CD4-positive, alpha-beta T cell treated with Interleukin-6 for 4 hours (primary cell): ENCODE measurements at regions not wholly inside any gene's neighbourhood (a gene's known extent, or its start where the extent isn't known, plus 50 kb on each side); places are given as distances from the start of the nearest gene placed in this dataset.
"Not testable (repeated sequence)": the region's sequence is repeated elsewhere in the genome, so short reads cannot be mapped to it uniquely, and the experiment has no call there.

Experiments used
- DNase-seq: peaks from one replicate; pipeline ENCODE4 v3.0.0-alpha.2; 2020; ENCODE audit warnings: mixed read lengths

- DNase-seq: not testable (repeated sequence)
Measured at GRCh38 chr21:9705016-9705415, 816.4 kb upstream of the TPTE start.

- DNase-seq: not testable (repeated sequence)
Measured at GRCh38 chr21:9705455-9705854, 815.9 kb upstream of the TPTE start.

GRCh38 chr21:9724542-9724941 lies 796.8 kb upstream of the TPTE start:
- not testable (repeated sequence) for DNase-seq

- not testable (repeated sequence) for DNase-seq
Measured at GRCh38 chr21:9727187-9727586, 794.2 kb upstream of the TPTE start.

DNA sequence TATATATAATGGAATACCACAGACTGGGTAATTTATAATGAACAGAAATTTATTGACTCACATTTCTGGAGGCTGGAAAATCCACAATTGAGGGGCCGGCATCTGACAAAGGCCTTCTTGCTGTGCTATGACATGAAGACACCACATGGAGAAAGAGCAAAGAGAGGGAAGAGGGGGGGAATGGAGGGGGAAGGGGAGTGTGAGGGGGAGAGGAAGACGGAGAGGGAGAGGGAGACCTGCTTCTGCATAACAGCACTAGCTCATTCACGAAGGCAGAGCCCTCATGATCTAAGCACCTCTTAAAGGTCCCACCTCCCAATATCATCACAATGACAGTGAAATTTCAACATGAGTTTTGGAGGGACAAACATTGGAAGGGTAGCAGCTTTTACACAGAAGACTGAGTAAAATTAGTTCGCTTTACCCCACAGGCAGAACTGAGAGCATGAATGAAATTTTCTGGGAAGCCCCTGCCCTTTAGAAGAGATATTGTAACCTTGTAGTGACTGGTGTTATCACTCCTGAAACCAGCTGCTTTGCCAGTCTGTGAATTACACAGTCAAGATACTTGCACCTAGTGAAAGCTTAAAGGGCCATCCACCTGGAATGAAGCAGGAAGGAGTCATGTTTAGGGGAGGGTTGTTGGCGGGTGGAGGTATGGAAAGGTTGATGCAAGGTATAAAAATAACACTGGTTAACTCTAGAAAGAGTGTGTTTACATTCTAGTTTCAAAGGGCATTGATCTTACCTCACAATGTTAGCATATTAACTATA lies 793.0 kb upstream of the TPTE start:
- DNase-seq: not testable (repeated sequence)

DNA sequence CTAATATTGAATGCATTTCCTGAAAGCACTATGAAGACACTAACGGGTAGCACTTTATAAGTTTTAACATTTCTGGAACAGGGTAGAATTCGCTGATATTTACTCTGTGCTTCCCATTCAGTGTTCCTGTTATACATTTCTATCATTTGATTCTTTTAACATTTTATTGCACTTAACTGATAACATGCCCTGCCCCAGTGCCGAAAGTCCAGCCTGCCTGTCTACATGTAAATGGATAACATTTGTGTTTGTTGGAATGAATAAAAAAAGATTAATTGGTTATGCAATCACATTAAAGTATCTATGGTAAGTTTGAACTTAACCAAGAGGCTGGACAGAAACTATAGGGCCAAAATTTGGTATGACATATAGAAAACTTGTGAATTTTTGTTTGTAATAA lies 790.5 kb upstream of the TPTE start:
- no peak for DNase-seq

DNA sequence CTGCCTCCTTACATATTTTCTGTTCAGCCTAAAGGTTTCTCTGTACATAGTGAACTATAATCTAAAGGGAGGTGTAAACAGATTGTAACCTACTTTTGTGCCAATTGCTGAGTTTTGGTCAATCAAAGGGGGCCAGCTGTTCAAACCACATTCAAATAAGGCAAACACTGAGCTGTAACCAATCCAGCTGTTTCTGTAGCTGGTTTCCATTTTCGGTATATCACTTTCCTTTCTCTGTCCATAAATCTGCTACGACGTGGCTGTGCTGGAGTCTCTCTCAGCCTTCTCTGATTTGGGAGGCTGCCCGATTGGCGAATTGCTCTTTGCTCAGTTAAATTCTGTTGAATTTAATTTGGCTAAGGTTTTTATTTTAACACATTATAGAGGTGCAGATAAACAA lies 790.1 kb upstream of the TPTE start:
- not testable (repeated sequence) for DNase-seq

DNA sequence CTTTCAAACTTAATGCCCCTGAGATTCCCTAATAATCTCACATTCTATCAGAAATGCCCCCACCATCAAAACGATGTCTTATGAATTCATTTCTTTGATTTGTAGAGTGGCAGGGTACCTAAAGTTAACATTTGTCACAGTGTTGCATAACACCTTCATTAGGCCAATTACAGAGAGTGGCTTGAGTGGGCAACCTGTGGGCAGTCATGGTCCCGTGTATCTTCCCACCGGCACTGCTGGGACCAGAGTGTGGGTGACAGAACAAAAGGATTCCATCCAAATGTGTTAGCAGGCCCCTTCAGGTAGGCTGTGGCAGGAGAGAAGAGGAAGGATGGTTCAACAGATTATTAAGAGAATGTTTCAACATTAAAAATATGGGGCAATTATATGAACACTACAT lies 788.8 kb upstream of the TPTE start:
- not testable (repeated sequence) for DNase-seq

- DNase-seq: not testable (repeated sequence)
Measured at GRCh38 chr21:9733761-9734558, 787.4 kb upstream of the TPTE start.

DNA sequence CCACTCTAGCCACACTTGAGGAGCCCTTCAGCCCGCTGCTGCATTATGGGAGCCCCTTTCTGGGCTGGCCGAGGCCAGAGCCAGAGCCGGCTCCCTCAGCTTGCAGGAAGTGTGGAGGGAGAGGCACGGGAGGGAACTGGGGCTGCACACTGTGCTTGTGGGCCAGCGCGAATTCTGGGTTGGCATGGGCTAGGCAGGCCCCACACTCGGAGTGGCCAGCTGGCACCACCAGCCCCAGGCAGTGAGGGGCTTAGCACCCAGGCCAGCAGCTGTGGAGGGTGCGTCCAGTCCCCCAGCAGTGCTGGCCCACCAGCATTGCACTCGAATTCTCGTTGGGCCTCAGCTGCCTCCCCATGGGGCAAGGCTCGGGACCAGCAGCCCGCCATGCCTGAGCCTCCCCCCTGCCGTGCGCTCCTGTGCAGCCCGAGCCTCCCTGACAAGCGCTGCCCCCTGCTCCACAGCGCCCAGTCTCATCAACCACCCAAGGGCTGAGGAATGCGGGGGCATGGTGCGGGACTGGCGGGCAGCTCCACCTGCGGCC lies 785.9 kb upstream of the TPTE start:
- no peak for DNase-seq

- not testable (repeated sequence) for DNase-seq
Measured at GRCh38 chr21:9737301-9737700, 784.1 kb upstream of the TPTE start.

- DNase-seq: not testable (repeated sequence)
Measured at GRCh38 chr21:9737871-9738515, 783.4 kb upstream of the TPTE start.

- no peak for DNase-seq
Measured at GRCh38 chr21:9738527-9738926, 782.9 kb upstream of the TPTE start.

- DNase-seq: no peak
Measured at GRCh38 chr21:9739240-9739639, 782.1 kb upstream of the TPTE start.

DNA sequence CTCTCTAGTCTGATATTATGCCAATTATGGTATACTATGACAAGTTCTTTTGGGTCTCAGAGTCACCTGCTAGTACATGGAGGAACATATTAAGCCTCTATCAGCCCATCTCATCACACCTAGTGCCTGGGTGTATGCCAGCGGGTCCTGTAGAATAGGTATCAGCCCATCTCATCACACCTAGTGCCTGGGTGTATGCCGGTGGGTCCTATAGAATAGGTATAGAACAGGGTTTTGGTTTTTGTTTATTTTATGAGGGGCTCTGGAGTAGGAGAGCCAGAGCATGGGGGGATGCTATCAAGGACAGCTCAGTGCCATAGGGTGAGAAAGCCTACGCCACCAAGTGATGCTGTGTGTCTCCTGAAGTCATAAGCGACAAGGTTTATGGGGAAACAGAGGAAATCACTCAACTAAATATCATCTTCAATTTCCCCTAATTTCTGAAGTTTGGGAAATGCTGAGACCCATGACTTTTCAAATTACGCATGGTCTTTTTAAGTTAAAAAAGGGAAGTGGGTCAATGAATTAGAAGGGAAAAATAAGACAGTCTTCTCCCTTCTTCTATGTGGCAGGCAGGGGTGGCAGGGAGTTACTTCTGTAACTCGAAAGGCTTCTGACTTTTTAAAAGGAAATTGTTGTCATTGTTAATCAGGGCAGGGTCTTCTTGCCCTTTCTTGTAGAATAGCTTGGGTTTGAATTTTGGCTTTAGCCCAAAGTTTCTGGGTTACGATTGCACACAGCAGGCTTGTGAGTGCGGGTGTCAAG lies 781.0 kb upstream of the TPTE start:
- DNase-seq: not testable (repeated sequence)

DNA sequence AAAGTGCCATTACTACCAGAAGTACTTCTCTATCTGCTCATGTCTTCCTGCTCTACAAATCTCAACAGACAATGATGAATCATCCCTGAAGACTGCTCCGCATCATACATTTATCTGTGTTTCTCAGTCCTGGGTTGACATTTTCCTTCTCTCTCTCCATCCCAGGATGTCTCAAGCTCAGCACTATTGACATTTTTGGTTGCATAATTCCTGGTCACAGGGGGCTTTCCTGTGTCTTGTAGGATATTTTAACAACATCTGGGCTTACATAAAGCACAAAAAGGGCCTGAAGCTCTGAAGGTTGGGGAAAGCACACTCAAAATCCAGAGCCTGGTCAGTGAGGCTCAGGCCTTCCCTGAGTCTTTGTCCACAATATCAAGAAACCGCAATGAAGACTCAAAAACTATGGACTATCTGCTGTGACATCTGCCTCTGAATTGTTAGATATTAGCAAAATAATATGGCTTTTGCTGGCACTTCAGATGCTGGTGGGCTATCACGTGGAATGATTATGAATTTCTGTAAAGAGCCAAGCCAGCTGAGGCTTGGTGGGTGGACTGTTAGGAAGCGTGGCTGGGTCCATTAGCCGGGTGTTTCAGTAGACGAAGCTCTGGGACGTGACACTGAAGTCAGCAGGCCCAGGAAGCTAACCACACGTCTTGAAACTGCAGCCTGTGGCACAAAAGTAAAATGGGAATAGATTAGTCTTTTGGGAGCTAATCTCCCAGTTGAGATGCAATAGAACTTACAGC lies 780.2 kb upstream of the TPTE start:
- not testable (repeated sequence) for DNase-seq

DNA sequence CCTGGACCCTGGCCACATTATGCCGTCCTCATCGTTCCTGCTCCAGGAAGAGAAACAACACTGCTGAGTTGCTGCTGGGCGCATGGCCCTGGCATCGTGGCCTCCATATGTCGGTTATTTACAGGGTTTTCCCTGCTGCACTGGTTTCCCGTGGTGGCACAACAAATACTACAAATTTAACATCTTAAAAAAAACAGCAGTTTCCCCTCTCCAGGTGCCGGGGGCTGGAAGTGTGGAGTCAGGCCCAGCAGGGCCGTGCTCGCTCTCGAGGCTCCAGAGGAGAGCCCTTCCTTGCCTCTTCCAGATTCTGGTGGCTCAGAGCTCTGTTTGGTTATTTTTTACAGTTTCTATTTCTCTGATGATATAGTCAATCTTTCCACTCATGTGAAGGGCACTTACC lies 777.8 kb upstream of the TPTE start:
- DNase-seq: not testable (repeated sequence)

DNA sequence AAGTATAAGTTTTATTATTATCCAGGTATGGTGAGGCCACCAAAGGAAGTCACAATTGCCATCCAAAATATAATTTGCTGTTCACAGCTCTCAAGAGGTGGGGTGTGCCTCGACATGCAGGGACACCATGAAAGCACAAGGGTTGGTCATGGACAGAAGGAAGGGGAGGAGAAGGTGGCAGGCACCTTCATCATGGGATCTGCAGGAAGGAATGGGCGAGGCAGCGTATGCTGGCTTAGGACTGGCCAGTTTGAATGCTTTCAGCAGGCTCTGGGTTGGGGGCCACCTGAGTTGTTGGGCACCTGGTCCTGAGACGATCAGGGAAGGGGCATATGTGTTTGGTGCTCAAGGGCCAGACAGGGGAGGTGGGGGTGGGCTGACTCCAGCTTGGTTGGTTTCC lies 777.2 kb upstream of the TPTE start:
- DNase-seq: not testable (repeated sequence)

DNA sequence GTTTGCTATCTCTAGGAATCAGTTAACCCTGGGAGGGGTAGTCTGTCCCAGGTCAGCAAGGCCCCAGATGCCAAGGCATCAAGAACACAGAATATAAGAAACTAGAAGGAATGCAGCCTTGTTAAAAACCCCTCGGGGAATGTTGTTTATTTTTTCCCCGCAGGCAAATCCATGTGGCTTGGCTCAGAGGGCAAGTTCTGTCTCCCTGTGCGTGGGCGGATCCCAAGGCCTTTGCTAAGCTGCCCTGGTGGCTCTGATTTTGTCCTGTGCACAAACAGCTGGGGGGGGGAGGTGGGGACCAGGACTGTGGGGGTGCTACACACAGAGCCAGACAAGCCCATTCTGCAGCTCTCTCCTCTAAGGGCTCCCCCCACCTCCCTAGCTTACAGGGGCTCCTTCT lies 776.8 kb upstream of the TPTE start:
- not testable (repeated sequence) for DNase-seq

- not testable (repeated sequence) for DNase-seq
Measured at GRCh38 chr21:9745457-9746108, 775.8 kb upstream of the TPTE start.

- not testable (repeated sequence) for DNase-seq
Measured at GRCh38 chr21:9746311-9746710, 775.1 kb upstream of the TPTE start.
